Kidney epithelial cell (primary cell): ENCODE measurements at regions not wholly inside any gene's neighbourhood (a gene's known extent, or its start where the extent isn't known, plus 50 kb on each side); places are given as distances from the start of the nearest gene placed in this dataset.

Experiments used
- DNase-seq: peaks from one replicate; pipeline ENCODE4 v3.0.0-alpha.2; 2010; ENCODE audit warnings: low read depth
- H3K27me3 ChIP-seq: 2 replicates; pipeline ENCODE4 v1.6.0; 2011; ENCODE audit warnings: low read length; ENCODE audit not compliant: control insufficient read depth, insufficient read depth
- H3K36me3 ChIP-seq: 2 replicates; pipeline ENCODE4 v1.5.1; 2011; ENCODE audit warnings: low read length; ENCODE audit not compliant: control insufficient read depth, insufficient read depth
- H3K4me3 ChIP-seq: 2 replicates; pipeline ENCODE4 v1.5.1; 2011; ENCODE audit warnings: low read depth, mild to moderate bottlenecking, control low read depth, low read length
- TF ChIP-seq, protein P1 (sequence below): IDR thresholded peaks from 2 replicates; pipeline ENCODE4 v1.5.1; 2011; ENCODE audit warnings: mild to moderate bottlenecking, moderate library complexity, low read length, control low read depth, inconsistent platforms; ENCODE audit not compliant: insufficient read depth, poor library complexity, severe bottlenecking

DNA sequence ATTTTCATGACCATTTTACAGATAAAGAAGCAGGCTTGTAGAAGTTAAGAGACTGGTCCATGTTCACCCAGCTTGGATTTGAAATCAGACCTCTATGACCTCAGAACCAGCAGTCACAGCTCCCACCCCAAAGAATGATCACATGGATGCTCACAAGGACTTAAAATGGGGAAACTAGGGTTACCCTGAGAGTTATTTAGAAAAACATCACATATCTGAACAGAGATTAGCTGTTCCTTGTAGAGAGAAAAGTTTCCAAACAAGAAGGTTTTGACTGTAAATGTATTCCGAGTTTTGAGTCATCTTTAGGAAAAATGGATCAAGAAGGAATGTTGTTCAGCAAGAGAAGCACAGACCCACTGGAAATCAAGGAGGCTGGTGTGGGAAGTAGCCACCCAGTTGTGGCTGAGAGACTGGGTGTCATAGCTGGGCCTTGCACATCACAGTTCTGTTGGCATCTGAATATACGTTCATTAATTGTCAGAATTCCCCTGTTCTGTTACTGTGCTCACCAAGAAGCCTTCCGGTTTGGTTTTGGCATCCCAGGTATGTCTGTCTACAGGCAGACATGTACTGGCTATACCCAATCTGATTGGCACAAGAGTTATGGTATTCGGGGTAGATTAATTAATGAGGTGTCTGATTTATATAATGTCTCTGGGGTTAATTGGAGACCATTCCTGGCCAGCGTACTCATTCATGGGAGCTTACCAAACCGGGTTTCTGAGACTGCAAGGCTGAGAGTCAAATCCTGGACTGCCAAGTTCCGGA is 371.8 kb upstream of the SLC14A2 start:
- no peak for DNase-seq
- no peaks in the 10 kb centered on the region for H3K27me3 ChIP-seq
- no peak overlapping the region for H3K4me3 ChIP-seq
- H3K36me3 ChIP-seq, result no peaks in the 10 kb centered on the region
- TF ChIP-seq, protein P1, sequence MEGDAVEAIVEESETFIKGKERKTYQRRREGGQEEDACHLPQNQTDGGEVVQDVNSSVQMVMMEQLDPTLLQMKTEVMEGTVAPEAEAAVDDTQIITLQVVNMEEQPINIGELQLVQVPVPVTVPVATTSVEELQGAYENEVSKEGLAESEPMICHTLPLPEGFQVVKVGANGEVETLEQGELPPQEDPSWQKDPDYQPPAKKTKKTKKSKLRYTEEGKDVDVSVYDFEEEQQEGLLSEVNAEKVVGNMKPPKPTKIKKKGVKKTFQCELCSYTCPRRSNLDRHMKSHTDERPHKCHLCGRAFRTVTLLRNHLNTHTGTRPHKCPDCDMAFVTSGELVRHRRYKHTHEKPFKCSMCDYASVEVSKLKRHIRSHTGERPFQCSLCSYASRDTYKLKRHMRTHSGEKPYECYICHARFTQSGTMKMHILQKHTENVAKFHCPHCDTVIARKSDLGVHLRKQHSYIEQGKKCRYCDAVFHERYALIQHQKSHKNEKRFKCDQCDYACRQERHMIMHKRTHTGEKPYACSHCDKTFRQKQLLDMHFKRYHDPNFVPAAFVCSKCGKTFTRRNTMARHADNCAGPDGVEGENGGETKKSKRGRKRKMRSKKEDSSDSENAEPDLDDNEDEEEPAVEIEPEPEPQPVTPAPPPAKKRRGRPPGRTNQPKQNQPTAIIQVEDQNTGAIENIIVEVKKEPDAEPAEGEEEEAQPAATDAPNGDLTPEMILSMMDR, result no peak

DNA sequence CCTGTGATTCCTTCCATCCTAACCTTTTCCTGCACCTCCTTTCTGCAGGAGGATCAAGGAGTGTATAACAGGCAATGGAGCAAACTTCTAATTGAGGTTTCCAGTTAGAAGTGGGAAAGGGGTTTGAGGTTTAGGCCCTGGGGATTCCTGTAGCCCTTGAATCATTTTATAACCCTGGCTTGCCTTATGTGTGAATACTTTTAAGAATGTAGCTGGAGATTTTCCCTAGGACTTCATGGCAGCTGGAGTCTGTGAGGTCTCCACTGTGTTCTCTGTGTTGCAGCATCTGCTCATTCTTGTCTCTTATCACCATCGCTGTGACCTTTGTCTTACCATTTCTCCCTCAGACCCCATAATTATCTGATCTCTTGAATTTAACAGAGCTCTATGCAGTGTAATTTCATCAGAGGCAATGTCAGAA is 370.2 kb upstream of the SLC14A2 start:
- no peak for DNase-seq
- H3K27me3 ChIP-seq, result no peaks in the 10 kb centered on the region
- TF ChIP-seq, protein P1, result no peak
- no peaks in the 10 kb centered on the region for H3K36me3 ChIP-seq
- no peak overlapping the region for H3K4me3 ChIP-seq

DNA sequence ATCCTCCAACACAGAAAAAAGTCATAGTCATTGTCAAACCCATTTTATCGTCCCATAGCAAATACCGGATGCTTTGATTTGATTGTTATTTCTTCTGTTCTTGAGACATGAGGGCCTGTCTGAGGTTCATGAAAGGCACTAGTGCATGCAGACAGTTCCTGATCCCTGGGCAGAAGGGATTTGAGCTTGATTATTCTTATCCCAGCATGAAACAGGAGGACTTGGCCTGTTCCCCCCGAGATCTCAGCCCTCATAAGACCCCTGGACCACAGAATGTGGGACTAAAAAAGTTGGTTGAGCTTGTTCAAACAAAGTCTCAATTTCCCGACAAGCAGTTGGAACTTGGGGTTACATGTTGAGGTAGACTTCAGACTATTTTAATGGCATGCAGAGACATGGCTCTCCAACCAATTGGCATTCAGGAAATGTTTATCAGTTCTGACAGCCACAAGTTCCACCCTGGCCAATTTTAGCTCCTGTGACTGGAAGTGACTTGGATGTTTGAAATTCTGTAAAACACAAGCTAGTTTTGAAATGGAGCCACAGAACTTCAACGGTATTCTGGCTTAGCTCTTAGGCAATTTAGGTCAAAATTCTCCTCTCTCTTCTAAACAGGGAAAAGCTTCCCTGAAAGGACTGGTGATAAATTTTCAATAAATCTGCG is 366.9 kb upstream of the SLC14A2 start:
- Histone ChIP-seq H3K36me3 (no peaks in the 10 kb centered on the region), H3K4me3 (no peak overlapping the region), H3K27me3 (no peaks in the 10 kb centered on the region)
- DNase-seq, result no peak
- TF ChIP-seq, protein P1, result no peak

DNA sequence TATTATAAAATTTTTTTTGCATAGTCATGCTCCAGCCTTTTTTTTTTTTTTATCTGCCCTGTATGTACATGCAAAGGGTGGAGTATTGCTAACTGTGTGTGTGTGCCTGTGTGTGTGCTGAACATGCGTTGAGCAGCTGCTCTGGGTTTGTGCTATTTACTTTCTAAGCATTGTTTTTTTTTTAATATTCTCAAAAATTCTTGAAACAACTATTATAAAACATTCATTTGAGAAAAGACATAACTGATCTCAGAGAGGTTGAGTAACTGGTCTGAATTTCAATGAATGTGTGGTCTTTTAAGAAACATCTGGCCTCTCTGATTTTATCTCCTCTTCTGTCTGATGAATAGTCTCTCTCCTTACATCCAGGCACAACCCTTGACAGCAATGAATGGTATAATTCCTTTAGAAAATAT is 366.0 kb upstream of the SLC14A2 start:
- no peaks in the 10 kb centered on the region for H3K27me3 ChIP-seq
- DNase-seq, result no peak
- no peaks in the 10 kb centered on the region for H3K36me3 ChIP-seq
- H3K4me3 ChIP-seq, result no peak overlapping the region
- TF ChIP-seq, protein P1, result no peak

DNA sequence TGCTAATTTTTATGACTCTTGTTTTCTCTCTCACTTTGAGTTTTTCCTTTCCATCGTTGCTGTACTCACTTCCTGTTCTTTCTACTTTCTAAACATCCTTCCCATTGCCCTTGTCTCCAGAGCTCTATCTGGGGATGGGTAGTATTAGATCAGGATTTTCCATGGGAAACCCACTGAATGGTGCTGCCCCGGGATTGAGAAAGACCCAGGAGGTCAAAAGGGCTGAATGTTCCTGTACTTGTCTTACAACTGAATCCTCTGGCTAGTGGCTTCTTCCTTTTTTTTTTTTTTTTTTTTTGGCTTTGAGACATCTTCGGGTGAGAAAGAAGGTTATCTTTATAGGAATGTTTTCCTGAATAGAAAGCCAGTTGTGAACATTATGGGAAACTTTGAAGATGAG is 364.8 kb upstream of the SLC14A2 start:
- Histone ChIP-seq H3K4me3 (no peak overlapping the region), H3K27me3 (no peaks in the 10 kb centered on the region), H3K36me3 (no peaks in the 10 kb centered on the region)
- TF ChIP-seq, protein P1, result no peak
- no peak for DNase-seq
